ENCODE measurements at regions not wholly inside any gene's neighbourhood (a gene's known extent, or its start where the extent isn't known, plus 50 kb on each side); places are given as distances from the start of the nearest gene placed in this dataset.

GRCh38 chr1:81600363-81600762 is 200.4 kb upstream of the ADGRL2 start:
- H3K27me3 ChIP-seq (replicated peaks; ENCODE audit: insufficient read depth, low read depth, low read length, poor library complexity), result no peaks in the 10 kb centered on the region
- H3K4me3 ChIP-seq (ENCODE audit: low read depth, low read length, poor library complexity, severe bottlenecking), result no peak overlapping the region
- no peaks in the 10 kb centered on the region for H3K36me3 ChIP-seq (ENCODE audit: insufficient read depth, low read length, poor library complexity, severe bottlenecking)
- intact Hi-C loops (cut with micrococcal nuclease; ENCODE audit: unreplicated experiment), result no loop called here
- H3K9me3 ChIP-seq (ENCODE audit: low read depth, low read length, poor library complexity, severe bottlenecking), result no peaks in the 10 kb centered on the region
- no peak for DNase-seq (ENCODE audit: low spot score)
- TF ChIP-seq, protein P1, sequence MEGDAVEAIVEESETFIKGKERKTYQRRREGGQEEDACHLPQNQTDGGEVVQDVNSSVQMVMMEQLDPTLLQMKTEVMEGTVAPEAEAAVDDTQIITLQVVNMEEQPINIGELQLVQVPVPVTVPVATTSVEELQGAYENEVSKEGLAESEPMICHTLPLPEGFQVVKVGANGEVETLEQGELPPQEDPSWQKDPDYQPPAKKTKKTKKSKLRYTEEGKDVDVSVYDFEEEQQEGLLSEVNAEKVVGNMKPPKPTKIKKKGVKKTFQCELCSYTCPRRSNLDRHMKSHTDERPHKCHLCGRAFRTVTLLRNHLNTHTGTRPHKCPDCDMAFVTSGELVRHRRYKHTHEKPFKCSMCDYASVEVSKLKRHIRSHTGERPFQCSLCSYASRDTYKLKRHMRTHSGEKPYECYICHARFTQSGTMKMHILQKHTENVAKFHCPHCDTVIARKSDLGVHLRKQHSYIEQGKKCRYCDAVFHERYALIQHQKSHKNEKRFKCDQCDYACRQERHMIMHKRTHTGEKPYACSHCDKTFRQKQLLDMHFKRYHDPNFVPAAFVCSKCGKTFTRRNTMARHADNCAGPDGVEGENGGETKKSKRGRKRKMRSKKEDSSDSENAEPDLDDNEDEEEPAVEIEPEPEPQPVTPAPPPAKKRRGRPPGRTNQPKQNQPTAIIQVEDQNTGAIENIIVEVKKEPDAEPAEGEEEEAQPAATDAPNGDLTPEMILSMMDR (conservative IDR thresholded peaks at IDR 0.05; ENCODE audit: low read depth, low read length), result no peak
- TF ChIP-seq EZH2 (IDR thresholded peaks at IDR 0.05; ENCODE audit: borderline replicate concordance, low read depth, low read length, poor library complexity, severe bottlenecking), result no peak
- no TSS peak for BruUV-seq (replicated peaks)
- no peak overlapping the region for H3K27ac ChIP-seq (ENCODE audit: low read depth, low read length, poor library complexity, severe bottlenecking)
- no peaks in the 10 kb centered on the region for H3K4me1 ChIP-seq (ENCODE audit: insufficient read depth, low read length, poor library complexity, severe bottlenecking)
- POLR2A ChIA-PET (ENCODE audit: low non-redundant PET), result no interaction called here
- CTCF ChIA-PET, result no interaction called here

GRCh38 chr1:81598623-81599022 is 202.1 kb upstream of the ADGRL2 start:
- ChIA-PET POLR2A (ENCODE audit: low non-redundant PET) (no interaction called here), CTCF (no interaction called here)
- Histone ChIP-seq H3K27me3 (replicated peaks; ENCODE audit: insufficient read depth, low read depth, low read length, poor library complexity) (no peaks in the 10 kb centered on the region), H3K27ac (ENCODE audit: low read depth, low read length, poor library complexity, severe bottlenecking) (no peak overlapping the region), H3K4me1 (ENCODE audit: insufficient read depth, low read length, poor library complexity, severe bottlenecking) (no peaks in the 10 kb centered on the region), H3K4me3 (ENCODE audit: low read depth, low read length, poor library complexity, severe bottlenecking) (no peak overlapping the region), H3K36me3 (ENCODE audit: insufficient read depth, low read length, poor library complexity, severe bottlenecking) (no peaks in the 10 kb centered on the region), H3K9me3 (ENCODE audit: low read depth, low read length, poor library complexity, severe bottlenecking) (no peaks in the 10 kb centered on the region)
- BruUV-seq (replicated peaks), result no TSS peak
- no peak for DNase-seq (ENCODE audit: low spot score)
- TF ChIP-seq, protein P1 (conservative IDR thresholded peaks at IDR 0.05; ENCODE audit: low read depth, low read length), result no peak
- no peak for TF ChIP-seq EZH2 (IDR thresholded peaks at IDR 0.05; ENCODE audit: borderline replicate concordance, low read depth, low read length, poor library complexity, severe bottlenecking)
- intact Hi-C loops (cut with micrococcal nuclease; ENCODE audit: unreplicated experiment), result no loop called here

DNA sequence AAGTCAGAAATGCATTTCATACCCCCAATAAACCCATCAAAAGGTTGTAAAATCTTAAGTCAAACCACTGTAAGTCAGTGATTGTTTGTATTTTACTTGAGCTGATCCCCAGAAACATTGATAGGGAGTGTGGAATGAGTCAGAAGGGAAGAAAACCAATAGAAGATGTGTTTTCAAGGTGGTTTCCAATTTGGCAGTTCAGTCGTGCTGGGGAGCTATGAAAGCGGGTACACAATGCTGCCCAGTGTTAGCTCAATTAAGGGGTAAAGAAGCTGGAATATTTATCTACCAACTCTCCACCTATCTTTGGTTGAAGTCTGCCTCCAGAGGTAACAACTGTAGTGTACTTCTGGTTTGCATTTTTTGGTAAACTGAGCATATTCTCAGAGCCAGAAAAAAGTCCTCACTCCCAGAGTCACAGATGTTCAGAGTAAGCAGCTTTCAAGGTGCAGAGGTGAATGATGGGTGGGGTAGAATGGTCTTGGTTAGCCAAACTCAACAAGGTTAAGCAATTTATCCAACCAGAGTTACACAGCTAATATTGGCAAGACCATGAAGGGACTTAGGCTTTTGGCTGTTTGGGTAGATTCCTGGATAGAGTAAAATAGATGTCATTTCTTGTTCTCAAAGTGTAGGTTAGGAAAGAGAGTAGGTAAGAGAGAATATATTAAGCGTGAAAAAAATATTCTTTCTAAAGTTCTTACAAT is 202.9 kb upstream of the ADGRL2 start:
- DNase-seq (ENCODE audit: low spot score), result no peak
- Histone ChIP-seq H3K4me1 (ENCODE audit: insufficient read depth, low read length, poor library complexity, severe bottlenecking) (no peaks in the 10 kb centered on the region), H3K36me3 (ENCODE audit: insufficient read depth, low read length, poor library complexity, severe bottlenecking) (no peaks in the 10 kb centered on the region), H3K4me3 (ENCODE audit: low read depth, low read length, poor library complexity, severe bottlenecking) (no peak overlapping the region), H3K9me3 (ENCODE audit: low read depth, low read length, poor library complexity, severe bottlenecking) (no peaks in the 10 kb centered on the region), H3K27me3 (replicated peaks; ENCODE audit: insufficient read depth, low read depth, low read length, poor library complexity) (no peaks in the 10 kb centered on the region), H3K27ac (ENCODE audit: low read depth, low read length, poor library complexity, severe bottlenecking) (no peak overlapping the region)
- BruUV-seq (replicated peaks), result no TSS peak
- TF ChIP-seq, protein P1 (conservative IDR thresholded peaks at IDR 0.05; ENCODE audit: low read depth, low read length), result no peak
- no peak for TF ChIP-seq EZH2 (IDR thresholded peaks at IDR 0.05; ENCODE audit: borderline replicate concordance, low read depth, low read length, poor library complexity, severe bottlenecking)
- intact Hi-C loops (cut with micrococcal nuclease; ENCODE audit: unreplicated experiment), result no loop called here
- POLR2A ChIA-PET (ENCODE audit: low non-redundant PET), result no interaction called here
- CTCF ChIA-PET, result no interaction called here

Data from A673 (cell line).